Left ventricle myocardium inferior (tissue), 1 donor: ENCODE measurements at regions not wholly inside any gene's neighbourhood (a gene's known extent, or its start where the extent isn't known, plus 50 kb on each side); places are given as distances from the start of the nearest gene placed in this dataset.

Source experiments
- DNase-seq: peaks from one replicate; pipeline ENCODE4 v3.0.0-alpha.2; 2020
- H3K27ac ChIP-seq: fragments of 200-600 bp; replicated peaks from 2 replicates; pipeline ENCODE4 v1.8.0; 2021
- H3K27me3 ChIP-seq: fragments of 200-600 bp; 2 replicates; pipeline ENCODE4 v1.8.0; 2021; ENCODE audit warnings: low read depth
- H3K36me3 ChIP-seq: fragments of 200-600 bp; 2 replicates; pipeline ENCODE4 v1.8.0; 2021
- H3K4me1 ChIP-seq: fragments of 200-600 bp; 2 replicates; pipeline ENCODE4 v1.8.0; 2021
- H3K4me3 ChIP-seq: fragments of 200-600 bp; 2 replicates; pipeline ENCODE4 v1.8.0; 2021; ENCODE audit warnings: mild to moderate bottlenecking, moderate library complexity
- H3K9me3 ChIP-seq: fragments of 200-600 bp; replicated peaks from 2 replicates; pipeline ENCODE4 v1.8.0; 2021
- CTCF ChIP-seq: fragments of 200-600 bp; IDR thresholded peaks from 2 replicates; pipeline ENCODE4 v1.8.0; 2021; ENCODE audit warnings: antibody characterized with exemption, mild to moderate bottlenecking, borderline replicate concordance
- intact Hi-C: fragments of 100-400 bp; cut with micrococcal nuclease; formaldehyde crosslinking; loops from one replicate; pipeline ENCODE4 v1.11.0; 2022
- donor health status: DM: no; HTN: yes; CAD: no; lungs with severe emphysema.

- Histone ChIP-seq H3K27me3 (peaks cover 7% of the 10 kb centered on the region), H3K27ac (no peak overlapping the region), H3K4me1 (peaks cover 23% of the 10 kb centered on the region), H3K4me3 (no peak overlapping the region), H3K36me3 (no peaks in the 10 kb centered on the region), H3K9me3 (peaks cover 8% of the 10 kb centered on the region)
- no peak for DNase-seq
- intact Hi-C loops = no loop called here
- no peak for TF ChIP-seq CTCF
Measured at GRCh38 chr16:86868786-86869185, 290.4 kb downstream of the FOXL1 start.

GRCh38 chr16:86869288-86870022 lies 291.1 kb downstream of the FOXL1 start:
- peaks cover 23% of the 10 kb centered on the region for H3K4me1 ChIP-seq

GRCh38 chr16:86870380-86870779 lies 292.0 kb downstream of the FOXL1 start:
- intact Hi-C loops = no loop called here
- Histone ChIP-seq H3K27me3 (peaks cover 7% of the 10 kb centered on the region), H3K4me1 (peaks cover 17% of the 10 kb centered on the region), H3K9me3 (peaks cover 8% of the 10 kb centered on the region), H3K27ac (no peak overlapping the region), H3K4me3 (no peak overlapping the region), H3K36me3 (no peaks in the 10 kb centered on the region)
- TF ChIP-seq CTCF = no peak
- no peak for DNase-seq

More at GRCh38 chr16:86869288-86870022, 291.1 kb downstream of the FOXL1 start:
- intact Hi-C loops = no loop called here
- no peak for DNase-seq
- Histone ChIP-seq H3K9me3 (peaks cover 8% of the 10 kb centered on the region), H3K4me3 (no peak overlapping the region), H3K27me3 (peaks cover 7% of the 10 kb centered on the region), H3K27ac (no peak overlapping the region), H3K36me3 (no peaks in the 10 kb centered on the region)
- no peak for TF ChIP-seq CTCF

GRCh38 chr16:86872131-86872530 lies 293.8 kb downstream of the FOXL1 start:
- H3K4me3 ChIP-seq = no peak overlapping the region
- no peak for DNase-seq
- H3K27ac ChIP-seq = no peak overlapping the region
- TF ChIP-seq CTCF = no peak
- intact Hi-C loops = no loop called here
- peaks cover 7% of the 10 kb centered on the region for H3K27me3 ChIP-seq
- H3K9me3 ChIP-seq = peaks cover 8% of the 10 kb centered on the region
- peaks cover 2% of the 10 kb centered on the region for H3K4me1 ChIP-seq
- no peaks in the 10 kb centered on the region for H3K36me3 ChIP-seq

GRCh38 chr16:86872833-86873232 lies 294.5 kb downstream of the FOXL1 start:
- intact Hi-C loops = no loop called here
- no peak overlapping the region for H3K27ac ChIP-seq
- DNase-seq = no peak
- no peak for TF ChIP-seq CTCF
- no peak overlapping the region for H3K4me3 ChIP-seq
- peaks cover 7% of the 10 kb centered on the region for H3K27me3 ChIP-seq
- peaks cover 8% of the 10 kb centered on the region for H3K9me3 ChIP-seq
- no peaks in the 10 kb centered on the region for H3K4me1 ChIP-seq
- H3K36me3 ChIP-seq = no peaks in the 10 kb centered on the region
